ENCODE measurements at regions not wholly inside any gene's neighbourhood (a gene's known extent, or its start where the extent isn't known, plus 50 kb on each side); places are given as distances from the start of the nearest gene placed in this dataset.

GRCh38 chr15:31245756-31246155, 80.9 kb upstream of the KLF13 start:
- DNase-seq, result no peak

- DNase-seq, result no peak
Observed at GRCh38 chr15:31247404-31247803, 79.2 kb upstream of the KLF13 start.

- DNase-seq, result no peak
Observed at GRCh38 chr15:31248263-31248662, 78.4 kb upstream of the KLF13 start.

- DNase-seq, result no peak
Observed at GRCh38 chr15:31248951-31249350, 77.7 kb upstream of the KLF13 start.

- DNase-seq, result no peak
Observed at GRCh38 chr15:31250033-31250432, 76.6 kb upstream of the KLF13 start.

- no peak for DNase-seq
Observed at GRCh38 chr15:31251165-31251564, 75.5 kb upstream of the KLF13 start.

- DNase-seq, result no peak
Observed at GRCh38 chr15:31252171-31252785, 74.4 kb upstream of the KLF13 start.

- DNase-seq, result no peak
Observed at GRCh38 chr15:31254431-31255175, 72.0 kb upstream of the KLF13 start.

- no peak for DNase-seq
Observed at GRCh38 chr15:31255176-31255510, 71.5 kb upstream of the KLF13 start.

- no peak for DNase-seq
Observed at GRCh38 chr15:31255732-31256377, 70.8 kb upstream of the KLF13 start.

- no peak for DNase-seq
Observed at GRCh38 chr15:31256378-31257265, 70.0 kb upstream of the KLF13 start.

- no peak for DNase-seq
Observed at GRCh38 chr15:31257286-31257685, 69.3 kb upstream of the KLF13 start.

GRCh38 chr15:31258260-31258659, 68.4 kb upstream of the KLF13 start:
- DNase-seq, result no peak

- DNase-seq, result no peak
Observed at GRCh38 chr15:31259562-31260252, 66.9 kb upstream of the KLF13 start.

- DNase-seq, result no peak
Observed at GRCh38 chr15:31260646-31261265, 65.9 kb upstream of the KLF13 start.

GRCh38 chr15:31261266-31262142, 65.1 kb upstream of the KLF13 start:
- no peak for DNase-seq

- DNase-seq, result no peak
Observed at GRCh38 chr15:31262143-31262530, 64.5 kb upstream of the KLF13 start.

- peak; percentile 93 to 96 for DNase-seq
Observed at GRCh38 chr15:31262901-31263671, 63.5 kb upstream of the KLF13 start.

GRCh38 chr15:31263751-31264558, 62.7 kb upstream of the KLF13 start:
- DNase-seq, result peak; percentile 78 to 81
